ENCODE measurements at regions not wholly inside any gene's neighbourhood (a gene's known extent, or its start where the extent isn't known, plus 50 kb on each side); places are given as distances from the start of the nearest gene placed in this dataset.

GRCh38 chr9:100919506-100919905 lies 109.0 kb upstream of the PLPPR1 start:
- TF ChIP-seq CTCF (IDR thresholded peaks at IDR 0.05) (no peak), POLR2A (IDR thresholded peaks at IDR 0.05) (no peak)

Data from breast epithelium (tissue), 3 donors.